HepG2 (cell line): ENCODE measurements at regions not wholly inside any gene's neighbourhood (a gene's known extent, or its start where the extent isn't known, plus 50 kb on each side); places are given as distances from the start of the nearest gene placed in this dataset.

Experiments
- HES4 ChIP-seq: sonication (generic); formaldehyde crosslinking; IDR thresholded peaks from 2 replicates; pipeline ENCODE4 v1.9.0; 2021; ENCODE audit warnings: mild to moderate bottlenecking, missing genetic modification reagents, borderline replicate concordance
- ZHX1 ChIP-seq: sonication (generic); formaldehyde crosslinking; IDR thresholded peaks from 2 replicates; pipeline ENCODE4 v1.8.1; 2022; ENCODE audit warnings: low read depth, mild to moderate bottlenecking, missing genetic modification reagents
- ZNF775 ChIP-seq: sonication (generic); formaldehyde crosslinking; IDR thresholded peaks from 2 replicates; pipeline ENCODE4 v1.4.0; 2020; ENCODE audit warnings: missing genetic modification reagents, mild to moderate bottlenecking, moderate library complexity, borderline replicate concordance
- TF ChIP-seq, protein P1 (sequence below): sonication (generic); formaldehyde crosslinking; IDR thresholded peaks from one replicate; pipeline ENCODE4 v1.5.1; 2020; ENCODE audit warnings: mild to moderate bottlenecking, missing genetic modification reagents; ENCODE audit errors: not compliant biosample characterization

- TF ChIP-seq, protein P1, sequence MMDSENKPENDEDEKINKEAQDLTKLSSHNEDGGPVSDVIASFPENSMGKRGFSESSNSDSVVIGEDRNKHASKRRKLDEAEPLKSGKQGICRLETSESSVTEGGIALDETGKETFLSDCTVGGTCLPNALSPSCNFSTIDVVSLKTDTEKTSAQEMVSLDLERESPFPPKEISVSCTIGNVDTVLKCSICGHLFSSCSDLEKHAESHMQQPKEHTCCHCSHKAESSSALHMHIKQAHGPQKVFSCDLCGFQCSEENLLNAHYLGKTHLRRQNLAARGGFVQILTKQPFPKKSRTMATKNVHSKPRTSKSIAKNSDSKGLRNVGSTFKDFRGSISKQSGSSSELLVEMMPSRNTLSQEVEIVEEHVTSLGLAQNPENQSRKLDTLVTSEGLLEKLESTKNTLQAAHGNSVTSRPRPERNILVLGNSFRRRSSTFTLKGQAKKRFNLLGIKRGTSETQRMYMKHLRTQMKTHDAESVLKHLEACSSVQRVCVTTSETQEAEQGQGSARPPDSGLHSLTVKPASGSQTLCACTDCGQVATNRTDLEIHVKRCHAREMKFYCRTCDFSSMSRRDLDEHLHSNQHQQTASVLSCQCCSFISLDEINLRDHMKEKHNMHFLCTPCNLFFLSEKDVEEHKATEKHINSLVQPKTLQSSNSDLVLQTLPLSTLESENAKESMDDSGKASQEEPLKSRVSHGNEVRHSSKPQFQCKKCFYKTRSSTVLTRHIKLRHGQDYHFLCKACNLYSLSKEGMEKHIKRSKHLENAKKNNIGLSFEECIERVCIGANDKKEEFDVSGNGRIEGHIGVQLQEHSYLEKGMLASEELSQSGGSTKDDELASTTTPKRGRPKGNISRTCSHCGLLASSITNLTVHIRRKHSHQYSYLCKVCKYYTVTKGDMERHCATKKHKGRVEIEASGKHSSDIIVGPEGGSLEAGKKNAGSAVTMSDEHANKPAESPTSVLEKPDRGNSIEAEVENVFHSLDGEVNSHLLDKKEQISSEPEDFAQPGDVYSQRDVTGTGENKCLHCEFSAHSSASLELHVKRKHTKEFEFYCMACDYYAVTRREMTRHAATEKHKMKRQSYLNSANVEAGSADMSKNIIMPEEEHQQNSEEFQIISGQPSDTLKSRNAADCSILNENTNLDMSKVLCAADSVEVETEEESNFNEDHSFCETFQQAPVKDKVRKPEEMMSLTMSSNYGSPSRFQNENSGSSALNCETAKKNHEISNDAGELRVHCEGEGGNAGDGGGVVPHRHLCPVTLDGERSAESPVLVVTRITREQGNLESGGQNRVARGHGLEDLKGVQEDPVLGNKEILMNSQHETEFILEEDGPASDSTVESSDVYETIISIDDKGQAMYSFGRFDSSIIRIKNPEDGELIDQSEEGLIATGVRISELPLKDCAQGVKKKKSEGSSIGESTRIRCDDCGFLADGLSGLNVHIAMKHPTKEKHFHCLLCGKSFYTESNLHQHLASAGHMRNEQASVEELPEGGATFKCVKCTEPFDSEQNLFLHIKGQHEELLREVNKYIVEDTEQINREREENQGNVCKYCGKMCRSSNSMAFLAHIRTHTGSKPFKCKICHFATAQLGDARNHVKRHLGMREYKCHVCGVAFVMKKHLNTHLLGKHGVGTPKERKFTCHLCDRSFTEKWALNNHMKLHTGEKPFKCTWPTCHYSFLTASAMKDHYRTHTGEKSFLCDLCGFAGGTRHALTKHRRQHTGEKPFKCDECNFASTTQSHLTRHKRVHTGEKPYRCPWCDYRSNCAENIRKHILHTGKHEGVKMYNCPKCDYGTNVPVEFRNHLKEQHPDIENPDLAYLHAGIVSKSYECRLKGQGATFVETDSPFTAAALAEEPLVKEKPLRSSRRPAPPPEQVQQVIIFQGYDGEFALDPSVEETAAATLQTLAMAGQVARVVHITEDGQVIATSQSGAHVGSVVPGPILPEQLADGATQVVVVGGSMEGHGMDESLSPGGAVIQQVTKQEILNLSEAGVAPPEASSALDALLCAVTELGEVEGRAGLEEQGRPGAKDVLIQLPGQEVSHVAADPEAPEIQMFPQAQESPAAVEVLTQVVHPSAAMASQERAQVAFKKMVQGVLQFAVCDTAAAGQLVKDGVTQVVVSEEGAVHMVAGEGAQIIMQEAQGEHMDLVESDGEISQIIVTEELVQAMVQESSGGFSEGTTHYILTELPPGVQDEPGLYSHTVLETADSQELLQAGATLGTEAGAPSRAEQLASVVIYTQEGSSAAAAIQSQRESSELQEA, result no peak
- TF ChIP-seq HES4 (CRISPR knock-in tag), result no peak
- no peak for TF ChIP-seq ZNF775 (CRISPR knock-in tag)
- no peak for TF ChIP-seq ZHX1
These were observed 319.0 kb downstream of the TMEM114 start (continued) for GRCh38 chr16:8271344-8271743.
